ENCODE measurements at regions not wholly inside any gene's neighbourhood (a gene's known extent, or its start where the extent isn't known, plus 50 kb on each side); places are given as distances from the start of the nearest gene placed in this dataset.
"Not testable (repeated sequence)": the region's sequence is repeated elsewhere in the genome, so short reads cannot be mapped to it uniquely, and the experiment has no call there.

DNA sequence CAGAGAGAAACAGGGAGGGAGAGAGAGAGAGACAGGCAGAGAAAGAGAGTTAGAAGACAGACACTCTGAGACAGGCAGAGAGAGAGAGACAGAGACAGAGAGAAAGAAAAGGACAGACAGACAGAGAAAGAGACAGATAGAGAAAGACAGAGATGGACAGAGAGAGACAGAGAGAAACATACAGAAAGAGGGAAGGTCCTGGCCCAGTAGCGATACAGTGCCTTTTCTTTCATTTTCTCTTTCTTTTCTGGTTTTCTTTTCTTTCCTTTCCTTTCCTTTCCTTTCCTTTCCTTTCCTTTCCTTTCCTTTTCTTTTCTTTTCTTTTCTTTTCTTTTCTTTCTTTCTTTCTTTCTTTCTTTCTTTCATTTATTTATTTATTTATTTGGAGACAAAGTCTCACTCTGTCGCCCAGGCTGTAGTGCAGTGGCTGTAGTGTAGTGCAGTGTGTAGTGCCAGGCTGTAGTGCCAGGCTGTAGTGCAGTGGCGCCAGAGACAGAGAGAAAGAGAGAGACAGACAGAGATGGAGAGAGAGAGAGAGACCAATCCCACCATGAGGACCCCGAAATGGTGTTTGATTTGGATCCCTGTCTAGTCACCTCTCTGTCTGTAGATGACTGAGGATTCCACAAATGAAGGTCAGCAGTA is 1501.5 kb upstream of the DEFB115 start:
- not testable (repeated sequence) for H3K36me3 ChIP-seq, H3K4me3 ChIP-seq

DNA sequence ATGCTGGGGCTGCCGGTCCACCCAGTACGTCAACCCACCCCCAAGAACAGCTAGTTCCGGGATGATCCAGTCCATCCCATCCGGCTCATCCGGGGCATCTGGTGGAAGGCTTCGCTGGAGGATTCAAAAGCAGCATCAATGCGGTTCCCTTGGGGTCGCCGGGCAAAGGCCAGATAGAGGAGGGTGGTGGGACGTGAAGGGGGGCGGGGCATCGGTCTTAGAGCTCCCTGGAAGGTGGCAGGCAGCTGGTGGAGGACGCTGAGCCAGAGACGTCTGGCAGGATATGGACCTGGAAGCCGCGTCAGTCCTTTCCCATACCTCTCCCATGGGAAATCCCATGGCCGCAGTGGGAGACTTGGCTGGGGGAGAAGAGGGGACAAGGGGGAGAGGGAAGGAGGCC is 1500.8 kb upstream of the DEFB115 start:
- H3K36me3 ChIP-seq = no peaks in the 10 kb centered on the region
- no peaks in the 10 kb centered on the region for H3K27me3 ChIP-seq
- no peak for DNase-seq
- H3K9me3 ChIP-seq = no peaks in the 10 kb centered on the region
- H3K4me3 ChIP-seq = no peak overlapping the region

More for the DNA sequence above, 1501.5 kb upstream of the DEFB115 start:
- not testable (repeated sequence) for H3K9me3 ChIP-seq, H3K27me3 ChIP-seq, DNase-seq

DNA sequence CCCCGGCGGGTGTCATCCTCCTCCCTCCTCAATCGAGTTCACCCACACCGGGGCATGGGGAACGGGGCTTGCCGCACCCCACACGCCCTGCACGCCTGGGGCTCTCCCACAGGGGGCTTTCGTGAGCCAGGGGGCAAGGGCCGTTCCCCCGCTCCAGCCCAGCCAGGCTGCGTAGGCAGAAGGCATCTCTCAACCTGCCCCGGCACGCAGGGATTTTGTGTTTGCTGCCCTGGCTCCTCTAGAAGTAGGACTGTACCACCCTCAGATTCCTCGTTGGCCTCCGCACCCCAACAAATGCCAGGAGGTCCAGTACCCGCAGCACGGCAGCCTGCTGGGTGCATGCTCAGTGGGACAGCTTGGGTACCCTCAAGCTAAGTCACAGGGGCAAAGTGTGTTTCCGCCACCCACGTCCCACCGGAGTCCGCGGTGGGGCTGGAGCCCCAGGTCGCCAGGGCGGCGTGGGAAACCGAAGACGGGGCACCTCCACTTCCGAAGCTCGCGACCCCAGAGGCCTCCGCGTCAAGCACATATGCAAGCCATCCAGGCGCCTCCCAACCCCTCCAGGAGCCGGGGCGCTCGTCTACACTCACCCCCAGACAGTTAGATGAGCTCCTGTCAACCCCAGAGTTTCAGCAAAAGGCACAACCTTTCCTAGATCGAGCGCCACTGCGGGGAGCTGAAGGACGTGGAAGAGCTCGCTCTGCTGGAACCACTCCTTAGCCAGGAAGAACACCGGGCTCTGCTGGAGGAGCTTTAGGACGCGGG is 1495.7 kb upstream of the DEFB115 start:
- not testable (repeated sequence) for H3K4me3 ChIP-seq, H3K9me3 ChIP-seq, H3K27me3 ChIP-seq, H3K36me3 ChIP-seq, DNase-seq

DNA sequence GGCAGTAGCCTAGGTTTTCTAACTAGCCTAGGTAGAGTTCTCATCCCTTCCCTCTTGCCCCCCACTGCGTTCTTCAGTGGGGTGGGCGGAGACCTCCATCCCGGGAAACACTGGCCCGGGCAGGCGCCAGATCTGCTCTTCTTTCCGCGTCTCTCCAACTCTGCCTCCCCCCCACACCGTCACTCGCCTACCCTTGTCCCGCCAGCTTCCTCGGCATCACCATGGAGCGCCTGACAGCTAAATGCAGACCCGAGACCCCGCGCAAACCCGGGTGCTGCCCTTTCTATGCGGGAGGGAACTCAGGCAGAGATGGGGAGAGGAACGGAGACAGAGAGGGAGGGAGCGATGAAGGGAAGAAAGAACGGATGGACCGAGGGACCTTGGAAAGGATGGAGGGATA is 1494.8 kb upstream of the DEFB115 start:
- no peak for DNase-seq

DNA sequence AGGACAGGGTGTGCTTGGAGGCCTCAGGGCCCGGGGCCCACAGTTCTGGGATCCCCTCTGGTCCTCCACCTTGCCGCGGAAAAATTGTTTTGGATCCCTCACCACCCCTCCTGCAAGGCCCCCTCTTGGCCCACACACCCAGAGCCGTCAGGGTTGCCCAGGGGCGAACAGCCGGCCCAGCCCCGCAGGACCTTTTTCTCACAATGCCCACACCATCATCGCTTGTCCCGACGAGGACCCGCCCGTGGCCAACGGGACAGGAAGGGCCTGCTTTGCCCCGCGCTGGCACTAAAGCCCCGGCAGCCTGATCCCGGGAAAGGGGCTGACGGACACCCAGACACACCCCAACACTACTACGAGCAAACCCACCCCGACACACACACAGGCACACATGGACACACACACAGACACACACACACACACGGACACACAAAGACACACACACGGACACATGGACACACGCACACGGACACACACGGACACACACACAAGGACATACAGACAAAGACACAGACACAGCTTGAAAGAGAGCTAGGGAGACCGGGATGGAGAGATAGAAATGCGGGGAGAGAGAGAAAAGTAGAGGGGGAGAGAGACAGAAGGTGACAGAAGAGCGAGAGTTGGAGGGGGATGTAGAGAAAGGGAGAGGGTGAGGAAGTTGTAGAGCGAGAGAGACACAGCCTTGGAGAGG is 1493.5 kb upstream of the DEFB115 start:
- Histone ChIP-seq H3K4me3 (no peak overlapping the region), H3K9me3 (no peaks in the 10 kb centered on the region), H3K36me3 (no peaks in the 10 kb centered on the region), H3K27me3 (no peaks in the 10 kb centered on the region)
- DNase-seq = no peak

More for the DNA sequence above, 1494.8 kb upstream of the DEFB115 start:
- Histone ChIP-seq H3K36me3 (no peaks in the 10 kb centered on the region), H3K27me3 (no peaks in the 10 kb centered on the region), H3K4me3 (no peak overlapping the region), H3K9me3 (no peaks in the 10 kb centered on the region)

DNA sequence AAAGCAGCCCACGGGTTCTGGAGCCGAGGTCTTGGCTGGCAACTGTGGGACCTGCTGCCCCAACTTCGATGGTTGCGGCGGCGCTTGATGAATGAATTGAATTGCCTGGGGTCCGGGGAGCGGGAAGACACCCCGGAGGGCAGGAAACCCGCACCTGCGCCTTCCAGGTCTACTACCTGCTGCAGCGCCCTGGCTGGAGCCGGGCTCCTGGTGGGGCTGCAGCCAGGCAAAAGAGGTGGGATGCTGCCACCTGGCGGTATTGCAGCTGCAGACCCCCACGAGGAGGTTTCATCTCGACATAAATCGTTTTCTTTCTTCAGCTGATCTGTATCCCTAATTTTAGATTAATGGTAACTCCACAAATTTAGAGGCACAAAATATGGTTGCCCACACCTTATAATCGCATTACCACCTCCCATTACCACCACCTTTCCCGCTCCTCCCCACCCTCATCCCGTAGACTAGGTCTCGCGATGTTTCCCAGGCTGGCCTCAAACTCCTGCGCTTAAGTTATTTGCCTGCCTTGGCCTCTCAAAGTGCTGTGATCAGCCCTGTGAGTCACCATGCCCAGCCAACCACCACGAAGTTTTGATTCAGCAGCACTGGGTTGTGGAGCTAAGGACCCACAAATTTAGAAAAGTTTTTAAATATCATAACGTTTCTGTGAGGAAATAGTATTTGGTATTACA is 1492.4 kb upstream of the DEFB115 start:
- H3K9me3 ChIP-seq, H3K36me3 ChIP-seq, H3K4me3 ChIP-seq, H3K27me3 ChIP-seq: not testable (repeated sequence)
- DNase-seq = peak; percentile 47

DNA sequence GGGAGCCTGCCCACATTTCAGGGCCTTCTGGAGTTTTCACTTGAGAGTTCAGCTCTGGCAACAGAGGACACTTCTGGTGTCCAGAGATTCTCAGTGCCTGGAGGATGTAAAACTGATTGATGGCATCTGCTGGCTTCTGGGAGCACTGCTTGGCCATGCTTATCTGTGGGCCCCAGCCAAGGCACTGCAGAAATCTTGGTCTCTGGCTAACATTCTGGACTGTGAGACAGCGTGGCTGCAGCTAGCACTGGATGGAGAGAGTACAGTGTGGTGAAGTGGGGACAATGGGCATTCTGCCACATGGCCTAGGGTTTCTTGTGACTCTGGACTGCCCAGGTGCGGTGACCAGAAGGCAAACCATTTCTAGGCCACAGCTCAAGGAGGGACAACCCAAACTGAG is 1479.4 kb upstream of the DEFB115 start:
- H3K27me3 ChIP-seq, DNase-seq, H3K9me3 ChIP-seq, H3K4me3 ChIP-seq, H3K36me3 ChIP-seq: not testable (repeated sequence)

DNA sequence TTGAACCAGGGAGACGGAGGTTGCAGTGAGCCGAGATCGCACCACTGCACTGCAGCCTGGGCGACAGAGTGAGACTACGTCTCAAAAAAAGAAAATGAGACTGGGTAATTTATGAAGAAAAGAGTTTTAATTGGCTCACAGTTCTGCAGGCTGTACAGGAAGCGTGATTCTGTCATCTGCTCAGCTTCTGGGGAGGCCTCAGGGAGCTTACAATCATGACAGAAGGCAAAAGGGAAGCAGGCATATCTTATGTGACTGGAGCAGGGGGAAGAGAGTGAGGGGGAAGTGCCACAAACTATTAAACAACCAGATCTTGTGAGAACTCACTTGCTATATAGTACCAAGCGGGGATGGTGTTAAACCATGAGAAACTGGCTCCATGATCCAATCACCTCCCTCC is 1476.2 kb upstream of the DEFB115 start:
- H3K9me3 ChIP-seq, H3K36me3 ChIP-seq, DNase-seq, H3K4me3 ChIP-seq, H3K27me3 ChIP-seq: not testable (repeated sequence)

DNA sequence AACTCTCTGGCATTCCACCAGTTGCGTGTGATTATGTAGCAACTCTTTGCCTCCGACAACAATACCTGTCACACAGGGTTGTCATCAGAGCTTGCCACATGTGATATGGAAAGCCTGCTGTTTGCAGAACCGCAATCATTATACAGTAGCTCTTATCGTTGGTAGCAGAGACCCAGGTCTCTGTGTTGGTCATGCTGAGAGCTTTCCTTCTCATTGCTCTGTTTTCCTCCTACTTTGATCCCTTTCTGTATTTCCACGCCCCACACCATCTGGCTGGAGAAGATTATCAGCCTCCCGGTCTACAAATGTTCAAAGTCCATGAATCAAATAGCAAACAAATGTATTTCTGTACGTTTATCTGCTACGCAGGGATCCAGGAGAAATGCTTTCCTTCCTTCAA is 1475.6 kb upstream of the DEFB115 start:
- DNase-seq = not testable (repeated sequence)

DNA sequence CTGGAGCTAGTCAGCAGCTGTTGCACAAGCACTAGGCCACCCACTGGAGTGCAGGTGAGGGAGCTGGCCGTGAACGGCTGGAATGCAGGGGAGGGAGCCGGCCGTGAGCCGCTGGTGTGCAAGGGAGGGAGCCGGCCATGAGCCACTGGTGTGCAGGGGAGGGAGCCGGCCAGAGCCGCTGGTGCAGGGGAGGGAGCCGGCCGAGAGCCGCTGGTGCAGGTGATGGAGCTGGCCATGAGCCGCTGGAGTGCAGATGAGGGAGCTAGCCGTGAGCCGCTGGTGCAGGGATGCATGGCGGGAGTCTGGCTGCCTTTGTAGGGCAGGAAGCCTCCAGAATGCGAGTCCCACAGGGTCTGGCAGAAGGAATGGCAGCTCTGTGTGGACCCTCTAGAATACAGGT is 1470.0 kb upstream of the DEFB115 start:
- H3K36me3 ChIP-seq, H3K27me3 ChIP-seq, DNase-seq, H3K4me3 ChIP-seq, H3K9me3 ChIP-seq: not testable (repeated sequence)

More for the DNA sequence above, 1475.6 kb upstream of the DEFB115 start:
- not testable (repeated sequence) for H3K9me3 ChIP-seq, H3K4me3 ChIP-seq, H3K27me3 ChIP-seq, H3K36me3 ChIP-seq

DNA sequence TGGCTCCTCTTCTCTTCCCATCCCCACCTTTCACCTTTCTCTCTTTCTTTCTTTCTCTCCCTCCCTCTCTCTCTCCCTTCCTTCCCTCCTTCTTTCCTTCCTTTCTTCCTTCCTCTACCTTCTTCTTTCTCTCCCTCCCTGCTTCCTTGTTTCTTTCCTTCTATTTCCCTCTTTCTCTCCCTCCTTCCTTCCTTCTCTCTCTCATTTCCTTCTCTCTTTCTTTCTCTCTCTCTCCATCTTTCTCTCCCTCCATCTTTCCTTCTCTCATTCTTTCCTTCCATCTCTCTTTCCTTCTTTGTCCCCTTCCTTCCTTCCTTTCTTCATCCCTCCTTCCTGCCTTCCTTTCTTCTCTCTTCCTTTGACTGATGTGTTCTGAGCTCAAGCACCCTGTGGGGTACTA is 1467.0 kb upstream of the DEFB115 start:
- Histone ChIP-seq H3K9me3 (no peaks in the 10 kb centered on the region), H3K4me3 (no peak overlapping the region), H3K27me3 (no peaks in the 10 kb centered on the region), H3K36me3 (no peaks in the 10 kb centered on the region)
- DNase-seq = no peak

DNA sequence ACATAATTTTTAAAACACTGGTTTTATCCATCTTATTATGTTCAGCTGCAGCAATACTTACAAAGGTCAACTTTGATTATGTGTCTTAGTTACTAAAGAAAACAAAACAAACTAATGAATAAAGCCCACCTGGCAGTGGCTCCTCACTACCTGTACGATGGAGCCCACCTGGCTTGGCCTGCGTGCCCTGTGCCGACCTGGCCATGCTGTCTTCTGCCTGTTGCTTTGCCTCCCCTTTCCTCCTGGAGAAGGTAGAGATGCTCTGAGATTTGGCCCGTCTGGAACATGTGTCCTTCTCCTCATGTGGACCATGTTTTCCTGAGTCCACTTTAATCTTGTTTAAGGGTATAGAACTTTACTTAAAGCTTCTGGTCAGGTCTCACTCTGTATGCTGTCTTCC is 1426.0 kb upstream of the DEFB115 start:
- not testable (repeated sequence) for DNase-seq, H3K27me3 ChIP-seq, H3K36me3 ChIP-seq, H3K4me3 ChIP-seq, H3K9me3 ChIP-seq

DNA sequence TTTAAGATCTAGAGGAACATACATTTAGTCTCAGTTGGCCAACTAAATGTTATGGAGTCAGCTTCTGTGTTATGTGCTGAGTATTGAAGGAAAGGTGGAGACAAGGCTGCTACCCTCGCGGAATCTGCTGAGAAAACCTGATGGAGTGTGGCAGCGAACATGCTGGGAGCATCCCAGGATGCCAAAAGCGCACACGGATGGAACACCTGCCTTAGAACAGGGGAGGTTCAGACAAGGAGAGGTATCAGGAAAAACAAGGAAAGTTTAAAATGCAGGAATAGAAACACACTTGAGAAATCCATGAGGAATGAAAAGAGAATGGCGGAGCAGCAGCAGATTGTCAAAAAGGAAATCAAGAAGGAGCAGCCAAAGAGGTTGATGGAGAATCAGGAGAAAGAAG is 1389.5 kb upstream of the DEFB115 start:
- not testable (repeated sequence) for DNase-seq

DNA sequence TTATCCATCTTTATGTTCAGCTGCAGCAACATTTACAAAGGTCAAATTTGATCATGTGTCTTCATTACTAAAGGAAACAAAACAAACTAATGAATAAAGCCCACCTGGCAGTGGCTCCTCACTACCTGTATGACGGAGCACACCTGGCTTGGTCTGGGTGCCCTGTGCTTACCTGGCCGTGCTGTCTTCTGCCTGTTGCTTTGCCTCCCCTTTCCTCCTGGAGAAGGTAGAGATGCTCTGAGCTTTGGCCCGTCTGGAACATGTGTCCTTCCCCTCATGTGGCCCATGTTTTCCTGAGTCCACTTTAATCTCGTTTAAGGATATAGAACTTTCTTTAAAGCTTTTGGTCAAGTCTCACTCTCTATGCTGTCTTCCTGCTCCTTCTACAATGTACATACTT is 1388.8 kb upstream of the DEFB115 start:
- H3K4me3 ChIP-seq, H3K36me3 ChIP-seq, H3K9me3 ChIP-seq, DNase-seq, H3K27me3 ChIP-seq: not testable (repeated sequence)

More for the DNA sequence above, 1389.5 kb upstream of the DEFB115 start:
- H3K9me3 ChIP-seq, H3K4me3 ChIP-seq, H3K36me3 ChIP-seq, H3K27me3 ChIP-seq: not testable (repeated sequence)

DNA sequence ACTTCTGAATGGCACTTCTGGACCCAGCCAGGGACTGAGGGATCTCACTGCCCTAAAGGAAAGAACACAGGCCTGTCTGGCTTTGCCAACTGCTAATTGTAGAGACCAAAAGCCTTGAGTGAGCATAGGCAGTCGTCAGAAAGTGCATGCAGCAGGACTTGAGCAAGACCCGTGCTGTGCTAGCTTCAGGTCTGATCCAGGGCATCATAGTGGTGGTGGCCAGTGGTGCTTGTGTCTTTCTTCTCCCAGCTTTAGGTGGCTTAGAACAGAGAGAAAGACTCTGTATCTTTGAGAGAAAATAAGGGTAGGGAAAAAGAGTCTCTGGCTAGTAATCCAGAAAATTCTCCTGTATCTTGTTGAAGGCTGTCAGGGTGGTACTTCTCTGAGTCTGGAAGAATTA is 1385.6 kb upstream of the DEFB115 start:
- not testable (repeated sequence) for H3K36me3 ChIP-seq, H3K27me3 ChIP-seq, H3K4me3 ChIP-seq, H3K9me3 ChIP-seq, DNase-seq

DNA sequence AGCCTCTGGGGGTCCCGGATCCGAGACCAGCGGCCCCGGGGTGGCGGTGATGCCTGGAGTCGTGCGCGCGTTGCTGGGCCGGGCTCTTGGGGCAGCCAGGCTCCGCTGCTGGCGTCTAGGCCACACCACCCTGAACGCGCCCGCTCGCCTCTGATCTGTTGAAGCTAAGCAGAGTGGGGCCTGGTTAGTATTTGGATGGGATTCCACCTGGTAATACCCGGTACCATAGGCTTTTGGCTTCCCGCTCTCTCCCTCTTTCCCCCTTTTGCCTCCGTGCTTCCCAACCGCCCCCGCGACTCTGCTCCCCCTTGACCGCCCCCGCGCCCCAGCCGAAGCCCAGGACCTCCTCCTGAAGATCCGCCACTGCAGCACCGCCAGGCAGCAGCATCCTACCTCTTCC is 1383.5 kb upstream of the DEFB115 start:
- Histone ChIP-seq H3K27me3 (no peaks in the 10 kb centered on the region), H3K9me3 (no peaks in the 10 kb centered on the region), H3K4me3 (no peak overlapping the region), H3K36me3 (no peaks in the 10 kb centered on the region)
- peak; percentile 46 for DNase-seq

DNA sequence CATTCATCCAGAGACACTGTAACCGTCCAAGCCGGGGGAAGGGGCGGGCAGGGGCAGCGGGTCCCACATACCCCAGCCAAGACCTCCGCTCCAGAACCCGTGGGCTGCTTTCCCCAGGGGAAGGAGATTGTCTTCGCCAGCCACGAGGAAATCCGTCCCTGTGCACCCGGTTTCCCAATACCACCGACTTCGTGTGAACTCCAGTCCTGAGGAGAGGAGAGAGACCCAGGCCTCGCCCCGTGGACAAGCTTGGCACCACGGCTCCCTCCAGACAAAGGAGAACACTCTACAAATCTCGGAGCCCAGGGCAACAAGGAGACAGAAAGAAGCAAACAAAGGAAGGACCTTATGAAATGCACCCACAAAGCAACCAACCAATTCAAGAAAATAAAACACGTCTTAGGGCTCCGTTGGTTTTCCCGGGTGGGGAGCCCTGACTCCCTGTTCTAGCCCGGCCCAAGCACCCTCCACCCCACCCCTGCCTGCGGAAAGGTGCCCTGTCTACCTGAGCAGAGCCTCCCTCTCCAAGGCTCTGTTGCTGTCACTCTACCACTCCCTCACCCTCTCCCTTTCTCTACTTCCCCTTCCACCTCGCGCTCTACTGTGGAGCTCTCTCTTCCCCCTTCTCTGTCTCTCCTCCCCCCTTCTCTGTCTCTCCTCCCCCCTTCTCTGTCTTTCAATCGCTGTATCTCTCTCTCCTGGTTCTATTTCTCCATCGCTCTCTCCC is 1382.8 kb upstream of the DEFB115 start:
- Histone ChIP-seq H3K4me3 (no peak overlapping the region), H3K27me3 (no peaks in the 10 kb centered on the region), H3K36me3 (no peaks in the 10 kb centered on the region), H3K9me3 (no peaks in the 10 kb centered on the region)
- DNase-seq = no peak

All from MG63 (cell line).